GM19455 (cell line): ENCODE measurements at regions not wholly inside any gene's neighbourhood (a gene's known extent, or its start where the extent isn't known, plus 50 kb on each side); places are given as distances from the start of the nearest gene placed in this dataset.
"Not testable (repeated sequence)": the region's sequence is repeated elsewhere in the genome, so short reads cannot be mapped to it uniquely, and the experiment has no call there.

Experiments
- ATAC-seq: cut with Tn5 transposase; IDR thresholded peaks from one replicate; pipeline ENCODE4 v1.9.1; 2021; ENCODE audit not compliant: unreplicated experiment

GRCh38 chr5:96483878-96484277, 50.8 kb upstream of the PCSK1 start:
- no peak for ATAC-seq

GRCh38 chr5:96487859-96488258, 54.8 kb upstream of the PCSK1 start:
- ATAC-seq: no peak

- ATAC-seq: no peak
Measured at GRCh38 chr5:96489532-96489931, 56.5 kb upstream of the PCSK1 start.

GRCh38 chr5:96492459-96493047, 59.5 kb upstream of the PCSK1 start:
- ATAC-seq: no peak

GRCh38 chr5:96493219-96493790, 60.3 kb upstream of the PCSK1 start:
- no peak for ATAC-seq

GRCh38 chr5:96495412-96495811, 62.4 kb upstream of the PCSK1 start:
- not testable (repeated sequence) for ATAC-seq

GRCh38 chr5:96497027-96497426, 64.0 kb upstream of the PCSK1 start:
- not testable (repeated sequence) for ATAC-seq

- no peak for ATAC-seq
Measured at GRCh38 chr5:96499753-96500345, 66.8 kb upstream of the PCSK1 start.

- ATAC-seq: no peak
Measured at GRCh38 chr5:96501991-96502646, 69.1 kb upstream of the PCSK1 start.

GRCh38 chr5:96503501-96504236, 70.6 kb upstream of the PCSK1 start:
- no peak for ATAC-seq

GRCh38 chr5:96506376-96506775, 73.3 kb upstream of the PCSK1 start:
- ATAC-seq: no peak

GRCh38 chr5:96506866-96507527, 73.9 kb upstream of the PCSK1 start:
- no peak for ATAC-seq

GRCh38 chr5:96509316-96509715, 76.3 kb upstream of the PCSK1 start:
- no peak for ATAC-seq

GRCh38 chr5:96509721-96510350, 76.8 kb upstream of the PCSK1 start:
- ATAC-seq: no peak

GRCh38 chr5:96516631-96517071, 83.6 kb upstream of the PCSK1 start:
- no peak for ATAC-seq

GRCh38 chr5:96517295-96517694, 84.2 kb upstream of the PCSK1 start:
- ATAC-seq: no peak

GRCh38 chr5:96520345-96520744, 87.3 kb upstream of the PCSK1 start:
- ATAC-seq: no peak

- no peak for ATAC-seq
Measured at GRCh38 chr5:96522635-96523355, 89.7 kb upstream of the PCSK1 start.

- ATAC-seq: no peak
Measured at GRCh38 chr5:96527768-96528661, 95.0 kb upstream of the PCSK1 start.
